ENCODE measurements at regions not wholly inside any gene's neighbourhood (a gene's known extent, or its start where the extent isn't known, plus 50 kb on each side); places are given as distances from the start of the nearest gene placed in this dataset.
"Not testable (repeated sequence)": the region's sequence is repeated elsewhere in the genome, so short reads cannot be mapped to it uniquely, and the experiment has no call there.

DNA sequence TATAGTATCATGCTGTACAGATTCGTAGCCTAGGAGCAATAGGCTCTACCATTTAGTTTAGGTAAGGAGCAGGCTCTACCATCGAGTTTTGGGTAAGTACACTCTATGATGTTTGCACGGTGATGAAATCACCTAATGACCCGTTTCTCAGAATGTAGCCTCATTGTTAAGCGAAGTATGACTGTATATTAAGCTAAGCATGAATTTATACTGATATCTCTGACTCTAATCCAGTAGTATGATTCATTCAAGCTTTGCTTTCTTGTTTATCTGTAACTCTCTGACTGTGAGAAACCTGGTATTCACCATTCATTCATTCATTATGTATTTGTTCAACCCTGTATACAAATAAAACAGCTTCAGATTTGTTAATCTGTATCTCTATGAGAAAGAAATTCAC lies 283.9 kb upstream of the PRICKLE1 start:
- TF ChIP-seq, protein P1, sequence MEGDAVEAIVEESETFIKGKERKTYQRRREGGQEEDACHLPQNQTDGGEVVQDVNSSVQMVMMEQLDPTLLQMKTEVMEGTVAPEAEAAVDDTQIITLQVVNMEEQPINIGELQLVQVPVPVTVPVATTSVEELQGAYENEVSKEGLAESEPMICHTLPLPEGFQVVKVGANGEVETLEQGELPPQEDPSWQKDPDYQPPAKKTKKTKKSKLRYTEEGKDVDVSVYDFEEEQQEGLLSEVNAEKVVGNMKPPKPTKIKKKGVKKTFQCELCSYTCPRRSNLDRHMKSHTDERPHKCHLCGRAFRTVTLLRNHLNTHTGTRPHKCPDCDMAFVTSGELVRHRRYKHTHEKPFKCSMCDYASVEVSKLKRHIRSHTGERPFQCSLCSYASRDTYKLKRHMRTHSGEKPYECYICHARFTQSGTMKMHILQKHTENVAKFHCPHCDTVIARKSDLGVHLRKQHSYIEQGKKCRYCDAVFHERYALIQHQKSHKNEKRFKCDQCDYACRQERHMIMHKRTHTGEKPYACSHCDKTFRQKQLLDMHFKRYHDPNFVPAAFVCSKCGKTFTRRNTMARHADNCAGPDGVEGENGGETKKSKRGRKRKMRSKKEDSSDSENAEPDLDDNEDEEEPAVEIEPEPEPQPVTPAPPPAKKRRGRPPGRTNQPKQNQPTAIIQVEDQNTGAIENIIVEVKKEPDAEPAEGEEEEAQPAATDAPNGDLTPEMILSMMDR (IDR thresholded peaks at IDR 0.05; ENCODE audit: control insufficient read depth, insufficient read depth, low read depth, low read length, missing control alignments) = no peak
- no peak overlapping the region for H3K4me3 ChIP-seq (ENCODE audit: control insufficient read depth, low read depth, low read length)
- DNase-seq (ENCODE audit: low read depth) = no peak

DNA sequence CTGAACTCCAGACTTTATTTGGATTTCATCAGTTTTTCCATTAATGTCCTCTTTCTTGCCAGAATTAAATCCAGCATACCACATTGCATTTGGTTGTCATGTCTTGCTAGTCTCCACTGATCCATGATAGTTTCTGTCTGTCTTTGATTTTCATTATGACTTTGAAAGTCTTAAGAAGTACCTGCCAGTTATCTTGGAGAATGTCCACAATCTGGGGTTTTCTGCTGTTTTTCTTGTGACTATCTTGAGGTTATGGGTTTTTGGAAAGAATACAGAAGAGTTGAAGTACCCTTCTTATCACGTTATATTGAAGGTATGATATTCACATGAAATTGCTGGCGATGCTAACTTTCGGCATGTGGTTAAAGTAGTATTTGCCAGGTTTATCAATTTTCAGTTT lies 282.3 kb upstream of the PRICKLE1 start:
- DNase-seq (ENCODE audit: low read depth) = no peak
- TF ChIP-seq, protein P1 (IDR thresholded peaks at IDR 0.05; ENCODE audit: control insufficient read depth, insufficient read depth, low read depth, low read length, missing control alignments) = no peak
- no peak overlapping the region for H3K4me3 ChIP-seq (ENCODE audit: control insufficient read depth, low read depth, low read length)

DNA sequence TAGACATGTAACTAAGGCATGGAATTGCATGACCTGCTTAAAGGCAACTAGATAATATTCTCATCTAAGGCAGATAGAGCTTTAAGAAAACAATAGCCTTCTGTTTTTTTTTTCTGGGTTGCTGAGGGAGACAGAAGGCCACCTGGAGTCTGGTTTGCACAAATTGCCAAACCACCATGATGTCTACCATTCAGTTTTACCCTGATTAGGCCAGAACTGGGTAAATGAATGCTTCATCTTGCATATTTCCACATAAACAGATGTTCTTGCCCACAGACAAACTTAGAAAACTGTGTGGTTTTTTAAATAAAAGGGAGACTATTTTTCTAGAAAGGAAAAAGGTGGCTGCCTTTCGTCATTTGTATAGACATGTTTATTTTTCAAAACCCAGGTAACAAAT lies 278.7 kb upstream of the PRICKLE1 start:
- no peak overlapping the region for H3K4me3 ChIP-seq (ENCODE audit: control insufficient read depth, low read depth, low read length)
- peak; percentile 24 for DNase-seq (ENCODE audit: low read depth)
- TF ChIP-seq, protein P1 (IDR thresholded peaks at IDR 0.05; ENCODE audit: control insufficient read depth, insufficient read depth, low read depth, low read length, missing control alignments) = no peak

DNA sequence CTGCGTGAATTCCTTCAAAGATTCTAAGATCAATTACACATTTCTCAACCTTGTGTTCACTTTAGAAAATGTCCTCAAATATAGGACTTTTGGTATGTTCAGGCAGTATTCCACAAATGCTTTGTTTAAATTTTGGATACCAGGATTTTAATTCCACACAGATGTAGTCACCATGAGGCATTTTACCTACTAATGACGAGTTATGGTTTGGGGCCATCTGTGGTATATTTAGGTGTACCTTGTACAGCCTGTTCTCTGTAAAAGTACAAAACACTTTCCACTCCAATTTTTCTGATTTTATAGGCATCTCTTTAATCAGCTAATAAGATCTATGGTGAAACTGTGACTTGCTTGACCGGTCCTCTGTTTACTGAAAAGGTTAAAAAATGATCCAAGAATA lies 275.7 kb upstream of the PRICKLE1 start:
- DNase-seq (ENCODE audit: low read depth) = no peak
- H3K4me3 ChIP-seq (ENCODE audit: control insufficient read depth, low read depth, low read length) = no peak overlapping the region
- TF ChIP-seq, protein P1 (IDR thresholded peaks at IDR 0.05; ENCODE audit: control insufficient read depth, insufficient read depth, low read depth, low read length, missing control alignments) = no peak

DNA sequence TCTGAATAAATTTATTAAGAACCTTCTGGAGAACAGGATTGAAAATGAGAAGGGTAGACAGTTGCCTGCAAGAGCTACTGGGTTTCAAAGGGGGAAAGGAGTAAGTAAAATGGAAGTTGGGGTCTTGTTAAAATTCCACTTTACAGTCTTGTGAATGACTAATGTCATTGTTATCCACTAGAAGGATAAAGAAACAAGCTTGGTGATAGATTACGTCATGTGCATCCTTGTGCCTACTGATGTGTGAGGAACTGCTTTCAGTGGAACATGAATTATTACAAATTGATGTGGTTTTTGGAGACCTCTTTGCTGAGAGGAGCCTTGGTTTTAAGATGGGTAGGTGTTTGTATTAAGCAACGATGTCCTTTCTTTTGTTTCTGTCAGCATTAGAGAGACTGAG lies 272.5 kb upstream of the PRICKLE1 start:
- no peak overlapping the region for H3K4me3 ChIP-seq (ENCODE audit: control insufficient read depth, low read depth, low read length)
- no peak for DNase-seq (ENCODE audit: low read depth)
- TF ChIP-seq, protein P1 (IDR thresholded peaks at IDR 0.05; ENCODE audit: control insufficient read depth, insufficient read depth, low read depth, low read length, missing control alignments) = no peak

DNA sequence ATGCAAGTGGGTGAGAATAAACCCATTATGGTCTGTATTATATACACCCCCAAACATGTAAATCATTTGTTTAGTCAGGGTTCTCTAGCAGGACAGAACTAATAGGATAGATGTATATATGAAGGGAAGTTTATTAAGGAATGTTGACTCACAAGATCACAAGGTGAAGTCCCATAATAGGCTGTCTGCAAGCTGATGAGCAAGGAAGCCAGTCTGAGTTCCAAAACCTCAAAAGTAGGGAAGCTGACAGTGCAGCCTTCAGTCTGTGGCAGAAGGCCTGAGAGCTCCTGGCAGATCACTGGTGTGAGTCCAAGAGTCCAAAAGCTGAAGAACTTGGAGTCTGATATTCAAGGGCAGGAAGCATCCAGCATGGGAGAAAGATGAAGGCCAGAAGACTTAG lies 270.8 kb upstream of the PRICKLE1 start:
- H3K4me3 ChIP-seq (ENCODE audit: control insufficient read depth, low read depth, low read length); DNase-seq (ENCODE audit: low read depth): not testable (repeated sequence)

DNA sequence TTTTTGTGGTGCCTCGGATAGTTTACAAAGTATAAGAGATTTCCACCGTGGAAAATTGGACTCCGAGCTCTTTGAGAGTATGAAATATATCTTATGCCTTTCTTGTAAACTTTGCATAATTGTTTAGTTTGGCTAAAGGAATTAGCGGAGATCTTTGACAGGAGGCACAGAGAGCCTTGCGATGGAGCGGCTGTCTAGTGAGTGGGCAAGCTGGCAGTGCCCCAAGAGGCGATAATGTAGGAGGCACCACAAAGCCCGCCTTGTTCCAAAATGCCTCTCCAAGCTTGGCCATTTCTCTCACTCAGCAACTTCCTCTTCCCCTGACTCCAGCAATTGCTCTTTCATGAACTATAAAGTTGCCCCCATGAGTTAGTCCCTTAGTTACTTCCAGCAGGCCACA lies 270.1 kb upstream of the PRICKLE1 start:
- no peak for DNase-seq (ENCODE audit: low read depth)
- TF ChIP-seq, protein P1 (IDR thresholded peaks at IDR 0.05; ENCODE audit: control insufficient read depth, insufficient read depth, low read depth, low read length, missing control alignments) = no peak
- no peak overlapping the region for H3K4me3 ChIP-seq (ENCODE audit: control insufficient read depth, low read depth, low read length)

Measured in AG09309 (cell line).